ENCODE measurements at regions not wholly inside any gene's neighbourhood (a gene's known extent, or its start where the extent isn't known, plus 50 kb on each side); places are given as distances from the start of the nearest gene placed in this dataset.
"Not testable (repeated sequence)": the region's sequence is repeated elsewhere in the genome, so short reads cannot be mapped to it uniquely, and the experiment has no call there.

DNA sequence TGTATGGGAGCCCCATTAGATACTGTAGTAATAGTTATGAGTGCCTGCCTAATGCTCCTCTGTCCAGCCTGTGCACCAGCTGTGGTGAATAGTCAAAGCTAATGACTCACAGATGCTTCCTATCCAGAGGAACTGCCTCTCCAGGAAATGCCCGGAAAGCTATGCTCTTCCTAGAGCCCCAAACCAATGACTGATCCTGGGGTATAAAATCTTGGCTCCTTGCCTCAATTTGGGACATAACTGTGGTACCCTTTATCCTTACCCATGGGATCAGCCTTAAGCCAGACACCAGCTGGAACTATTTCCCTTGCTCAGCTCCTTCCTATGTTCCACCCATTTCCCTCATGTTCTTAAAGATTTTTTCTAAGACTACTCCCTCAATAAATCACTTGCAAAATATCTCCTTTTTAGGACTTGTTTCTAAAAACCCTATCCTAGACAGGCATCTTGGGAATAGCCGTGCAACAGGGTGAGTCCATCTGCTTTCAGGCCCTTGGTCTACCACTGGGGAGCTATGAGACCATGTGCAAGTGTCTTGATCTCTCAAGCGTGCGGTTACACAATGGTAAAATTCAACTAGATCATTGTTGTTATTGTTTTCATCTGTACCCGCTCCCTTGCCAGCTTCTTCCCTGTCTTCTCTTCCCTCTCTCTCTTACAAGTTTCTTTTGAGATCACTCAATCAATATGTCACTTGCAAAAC, 283.7 kb downstream of the BTBD3 start:
- no peak for DNase-seq (ENCODE audit: low read depth in 3 of 3)

DNA sequence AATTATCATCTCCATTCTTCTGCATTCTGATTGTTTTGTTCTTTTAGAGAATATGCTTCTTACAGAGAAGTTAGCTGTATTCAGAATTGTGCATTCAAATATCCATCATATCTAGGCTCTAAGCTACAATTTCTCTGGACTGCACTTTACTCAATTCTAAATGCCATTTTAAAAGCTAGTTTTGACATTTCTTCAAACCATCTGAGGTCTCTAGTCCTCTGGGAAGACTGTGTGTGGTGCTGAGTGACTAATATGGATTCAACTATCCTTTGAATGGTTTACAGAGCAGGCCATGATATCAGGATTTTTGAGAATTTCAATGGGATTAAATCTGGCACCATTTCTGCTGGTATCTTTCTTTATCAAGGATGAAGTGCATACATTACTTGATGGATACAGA, 285.7 kb downstream of the BTBD3 start:
- DNase-seq (ENCODE audit: low read depth in 3 of 3), result no peak

DNA sequence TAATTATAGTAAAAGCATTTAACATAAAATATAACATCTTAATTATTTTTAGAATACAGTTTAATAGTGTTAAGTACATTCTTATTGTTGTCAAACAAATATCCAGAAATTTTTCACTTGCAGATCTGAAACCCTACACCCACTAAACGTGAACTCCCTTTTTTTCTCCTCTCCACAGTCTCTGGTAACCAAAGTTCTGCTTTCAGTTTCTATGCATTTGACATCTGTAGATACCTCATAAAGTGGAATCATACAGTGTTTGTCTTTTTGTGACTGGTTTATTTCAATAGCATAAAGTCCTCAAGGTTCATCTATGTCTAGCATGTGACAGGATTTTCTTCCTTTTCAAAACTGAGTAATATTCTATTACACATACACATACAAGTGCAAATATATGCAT, 286.3 kb downstream of the BTBD3 start:
- DNase-seq (ENCODE audit: low read depth in 3 of 3), result no peak

DNA sequence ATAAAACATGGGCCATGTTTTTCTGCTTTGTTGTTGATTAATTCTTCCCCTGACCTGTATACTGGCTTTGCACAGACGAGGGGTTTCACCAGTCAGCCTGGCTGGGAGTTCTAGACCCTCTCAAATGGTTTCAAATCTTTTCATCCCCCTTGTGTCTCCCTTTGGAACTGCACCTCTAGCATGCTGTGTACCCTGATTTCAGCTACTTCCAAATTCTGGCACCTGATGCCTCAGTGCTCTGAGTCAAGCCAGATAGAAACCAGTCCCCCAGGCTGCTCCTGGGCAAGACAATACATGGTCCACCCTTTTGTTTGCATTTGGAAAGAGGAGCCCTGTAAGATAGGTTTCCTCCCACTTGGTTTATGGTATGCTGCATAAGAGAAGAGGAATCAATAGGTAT, 290.2 kb downstream of the BTBD3 start:
- DNase-seq (ENCODE audit: low read depth in 3 of 3), result no peak

DNA sequence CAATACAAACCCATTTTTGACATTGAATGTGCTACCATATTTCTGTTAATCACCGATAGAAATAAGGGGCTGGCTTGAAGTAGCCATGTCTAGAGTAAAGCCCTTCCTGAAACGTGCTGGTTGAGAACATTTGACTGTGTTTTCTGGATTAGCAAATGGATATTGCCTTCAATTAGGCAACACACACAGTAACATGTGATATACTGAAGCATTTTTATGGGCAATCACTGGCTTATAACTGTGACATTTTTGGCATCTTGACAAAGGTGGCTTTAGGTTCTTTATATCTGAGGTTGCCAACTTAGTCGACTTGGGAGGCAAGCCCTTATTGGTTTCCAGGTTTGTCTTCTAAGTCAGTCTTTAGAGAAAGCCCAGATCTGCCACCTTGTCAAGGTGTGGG, 292.9 kb downstream of the BTBD3 start:
- DNase-seq (ENCODE audit: low read depth in 3 of 3), result no peak

DNA sequence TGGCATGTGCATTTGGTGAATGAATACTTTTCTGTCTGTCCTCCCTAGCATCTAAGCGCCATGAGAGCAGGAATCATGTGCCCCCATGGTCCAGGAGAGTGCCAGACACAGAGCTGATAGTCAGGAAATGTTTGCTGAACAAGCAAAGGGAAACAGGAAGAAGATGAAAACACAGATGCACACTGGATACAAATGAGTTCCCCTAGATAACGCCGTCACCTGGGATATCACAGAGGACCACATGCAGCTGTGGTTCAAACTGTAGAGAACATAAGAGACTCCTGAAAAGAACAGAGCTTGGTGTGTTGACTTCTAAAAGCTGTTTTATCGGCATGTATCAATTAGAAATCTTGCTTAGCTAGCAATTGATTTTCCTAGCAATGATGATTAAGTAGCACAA, 293.7 kb downstream of the BTBD3 start:
- DNase-seq (ENCODE audit: low read depth in 3 of 3), result no peak

DNA sequence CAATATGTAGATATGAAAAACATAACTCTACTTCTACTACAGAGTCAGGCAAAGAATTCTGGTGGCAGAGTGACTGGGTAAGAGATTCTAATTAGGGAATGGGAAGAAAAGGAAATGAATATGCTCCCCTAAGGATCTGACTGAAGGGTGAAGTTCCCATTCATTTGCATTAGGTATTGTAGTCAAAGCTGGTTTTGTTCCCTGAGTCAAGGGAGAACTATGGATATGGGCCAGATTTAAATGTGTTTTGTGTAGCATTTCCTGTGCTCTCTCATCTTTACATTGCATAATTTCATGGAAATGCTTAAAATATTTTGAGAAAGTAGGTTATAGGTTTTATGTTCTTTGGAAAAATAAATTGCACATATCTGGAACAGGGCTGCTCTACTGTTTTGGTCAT, 299.7 kb downstream of the BTBD3 start:
- no peak for DNase-seq (ENCODE audit: low read depth in 3 of 3)

DNA sequence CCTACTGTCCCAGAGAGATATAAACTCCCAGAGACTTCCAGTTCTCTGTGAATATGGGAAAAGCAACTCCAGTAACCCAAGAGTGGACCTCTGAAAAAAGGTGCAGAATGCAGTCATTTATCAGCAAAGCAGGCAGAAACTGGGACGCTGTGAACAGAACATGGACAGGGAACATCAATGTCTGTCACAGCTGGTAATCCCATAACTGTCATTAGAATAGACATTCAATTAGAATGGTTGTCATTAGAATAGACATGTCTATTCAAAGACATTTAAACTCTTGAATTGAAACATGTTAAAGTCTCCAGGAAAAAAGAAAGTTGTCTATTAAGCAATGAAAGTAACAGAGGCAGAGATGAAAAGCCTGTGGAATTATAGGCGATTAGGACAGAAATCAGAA, 302.1 kb downstream of the BTBD3 start:
- no peak for DNase-seq (ENCODE audit: low read depth in 3 of 3)

DNA sequence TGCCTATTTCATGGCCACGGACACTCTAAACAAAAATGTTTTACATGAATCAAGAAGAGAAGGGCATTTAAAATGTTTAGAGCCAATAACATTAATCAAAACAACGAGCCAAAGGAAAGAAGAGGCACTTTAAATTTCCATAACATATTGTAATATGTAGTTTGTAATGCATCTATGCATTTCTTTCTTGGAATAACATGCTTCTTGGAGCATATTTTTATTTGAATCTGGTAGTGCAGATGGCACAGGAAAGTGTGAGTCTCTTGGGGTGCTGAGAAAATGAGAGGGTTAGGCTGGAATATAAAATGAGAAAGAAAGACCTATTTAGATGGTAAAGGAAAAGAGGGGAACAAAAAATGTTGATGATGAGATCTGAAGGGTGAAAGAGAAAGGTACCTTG, 305.4 kb downstream of the BTBD3 start:
- DNase-seq (ENCODE audit: low read depth in 3 of 3), result no peak

DNA sequence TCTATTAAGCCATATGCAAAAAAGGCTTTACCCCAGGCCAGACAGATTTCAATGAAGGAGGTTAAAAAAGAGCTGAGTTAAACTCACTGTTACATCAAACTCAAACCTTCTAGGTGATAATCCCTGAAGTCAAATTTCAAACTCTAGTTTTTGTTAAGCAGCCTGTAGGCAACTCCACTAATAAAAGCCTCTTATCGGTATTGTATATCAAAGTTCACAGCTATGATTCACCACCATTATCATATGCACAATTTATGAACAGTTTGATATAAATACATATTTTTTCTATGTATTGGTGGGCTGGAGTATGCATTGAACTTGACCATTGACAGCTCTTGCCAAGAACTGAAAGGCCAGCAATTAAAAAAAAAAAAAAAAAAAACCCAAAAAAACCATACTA, 308.2 kb downstream of the BTBD3 start:
- no peak for DNase-seq (ENCODE audit: low read depth in 3 of 3)

DNA sequence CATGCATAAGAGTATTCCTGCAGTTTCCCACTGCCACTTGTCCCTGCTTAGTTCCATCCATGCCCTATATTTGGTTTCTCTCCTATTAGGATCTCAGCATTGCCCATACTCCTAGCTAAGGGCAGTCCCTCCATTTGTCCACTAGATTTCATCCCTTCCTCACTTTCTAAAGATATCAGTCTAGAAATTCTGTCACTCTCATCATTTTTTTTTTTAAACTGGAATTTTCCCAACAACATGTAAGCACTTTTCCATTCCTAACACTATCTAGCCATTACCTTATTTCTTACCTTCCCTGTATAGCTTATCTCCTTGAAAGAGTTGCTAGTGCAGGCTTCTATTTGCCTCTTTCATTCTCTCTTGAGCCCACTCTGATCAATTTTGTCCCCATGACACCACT, 312.2 kb downstream of the BTBD3 start:
- no peak for DNase-seq (ENCODE audit: low read depth in 3 of 3)

DNA sequence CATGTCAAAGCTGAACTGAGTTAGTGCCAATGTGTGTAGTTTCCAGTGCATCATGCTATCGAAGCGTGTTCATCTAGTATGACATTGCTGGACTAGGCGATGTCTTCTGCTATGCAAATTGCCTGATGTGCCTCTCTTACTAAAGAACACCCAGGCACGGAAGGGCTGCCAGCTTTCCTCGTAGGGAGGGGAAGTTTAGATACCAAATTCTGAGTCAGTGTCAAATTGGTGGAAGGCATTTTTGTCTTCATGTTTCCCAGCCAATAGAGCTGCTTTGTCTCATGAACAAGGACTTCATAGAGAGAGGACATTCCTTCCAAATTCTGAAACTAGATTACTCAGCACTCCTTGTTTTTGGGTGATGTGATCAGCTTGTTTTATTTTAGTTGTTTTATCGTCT, 320.1 kb downstream of the BTBD3 start:
- DNase-seq (ENCODE audit: low read depth in 3 of 3), result no peak

DNA sequence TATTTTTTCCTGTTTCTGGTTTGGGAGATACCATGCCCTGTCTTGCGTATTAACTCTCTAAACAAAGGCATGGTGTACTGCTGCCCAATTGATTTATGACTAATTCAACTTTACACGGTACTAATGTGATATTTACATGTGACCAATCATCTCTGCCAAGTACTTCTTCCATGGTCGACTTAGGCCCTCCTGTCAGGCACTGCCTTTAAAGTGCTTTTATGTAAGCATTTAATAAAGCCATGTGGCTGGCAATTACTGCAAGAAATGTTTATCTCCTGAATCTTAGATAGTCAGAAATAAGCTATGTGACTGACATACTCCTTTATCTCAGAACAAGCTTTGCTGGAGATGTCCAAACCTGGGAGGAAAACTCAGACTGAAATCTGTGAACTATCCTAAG, 323.4 kb downstream of the BTBD3 start:
- DNase-seq (ENCODE audit: low read depth in 3 of 3), result no peak

DNA sequence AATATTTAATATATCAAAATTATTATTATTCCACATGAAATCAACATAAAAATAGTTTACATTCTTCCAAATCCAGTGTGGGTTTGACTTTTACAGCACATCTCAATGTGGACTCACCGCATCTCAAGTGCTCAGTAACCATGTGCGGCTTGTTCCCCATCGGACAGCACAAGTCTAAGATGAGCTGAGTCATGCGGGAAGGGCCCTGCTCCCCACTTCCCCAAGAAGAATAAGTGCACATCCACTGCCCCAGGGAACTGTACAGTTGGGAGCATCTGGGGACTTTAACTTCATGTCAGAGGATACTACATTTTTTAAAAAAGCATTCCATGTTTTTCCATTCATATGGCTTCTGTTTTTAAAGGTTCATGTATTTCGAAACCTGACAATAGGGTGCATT, 325.6 kb downstream of the BTBD3 start:
- no peak for DNase-seq (ENCODE audit: low read depth in 3 of 3)

DNA sequence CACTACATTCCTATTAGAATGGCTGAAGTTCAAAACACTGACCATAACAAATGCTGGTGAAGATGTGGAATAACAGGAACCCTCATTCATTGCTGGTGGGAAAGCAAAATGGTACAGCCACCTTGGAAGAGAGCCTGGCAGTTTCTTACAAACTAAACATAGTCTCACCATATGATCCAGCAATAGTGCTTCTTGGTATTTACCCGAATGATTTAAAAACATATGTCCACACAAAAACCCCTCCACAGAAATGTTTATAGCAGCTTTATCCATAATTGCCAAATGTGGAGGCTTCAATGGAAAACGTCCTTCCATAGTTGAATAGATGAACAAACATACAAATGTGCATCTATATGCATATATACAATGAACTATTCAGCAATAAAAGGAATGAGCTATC, 330.8 kb downstream of the BTBD3 start:
- DNase-seq (ENCODE audit: low read depth in 3 of 3), result no peak

DNA sequence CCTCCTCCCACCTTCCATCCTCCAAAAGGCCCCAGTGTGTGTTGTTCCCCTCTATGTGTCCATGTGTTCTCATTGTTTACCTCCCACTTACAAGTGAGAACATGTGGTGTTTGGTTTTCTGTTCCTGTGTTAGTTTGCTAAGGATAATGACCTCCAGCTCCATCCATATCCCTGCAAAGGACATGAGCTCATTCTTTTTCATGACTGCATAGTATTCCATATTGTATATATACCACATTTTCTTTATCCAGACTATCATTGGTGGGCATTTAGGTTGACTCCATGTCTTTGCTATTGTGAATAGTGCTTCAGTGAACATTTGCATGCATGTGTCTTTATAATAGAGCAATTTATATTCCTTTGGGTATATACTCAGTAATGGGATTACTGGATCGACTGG, 333.0 kb downstream of the BTBD3 start:
- not testable (repeated sequence) for DNase-seq (ENCODE audit: low read depth in 3 of 3)

DNA sequence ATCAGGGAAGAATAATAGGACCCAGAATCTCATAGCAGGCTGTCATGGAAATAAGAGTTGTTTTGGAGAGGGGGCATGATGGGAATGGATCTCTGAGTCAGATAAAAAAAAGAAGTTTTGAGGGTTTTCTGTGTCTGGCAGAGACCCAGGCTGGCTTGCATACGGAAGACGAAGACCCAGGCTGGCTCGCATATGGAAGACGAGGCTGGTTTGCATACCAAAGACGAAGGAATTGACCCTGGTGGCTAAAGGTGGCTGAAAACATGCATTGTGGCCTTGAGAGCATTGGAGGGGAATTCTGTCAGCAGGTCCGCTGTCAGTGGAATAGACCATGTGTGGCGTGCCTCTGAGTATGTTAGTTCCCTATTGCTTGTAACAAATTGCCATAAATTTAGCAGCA, 335.1 kb downstream of the BTBD3 start:
- DNase-seq (ENCODE audit: low read depth in 3 of 3), result no peak

DNA sequence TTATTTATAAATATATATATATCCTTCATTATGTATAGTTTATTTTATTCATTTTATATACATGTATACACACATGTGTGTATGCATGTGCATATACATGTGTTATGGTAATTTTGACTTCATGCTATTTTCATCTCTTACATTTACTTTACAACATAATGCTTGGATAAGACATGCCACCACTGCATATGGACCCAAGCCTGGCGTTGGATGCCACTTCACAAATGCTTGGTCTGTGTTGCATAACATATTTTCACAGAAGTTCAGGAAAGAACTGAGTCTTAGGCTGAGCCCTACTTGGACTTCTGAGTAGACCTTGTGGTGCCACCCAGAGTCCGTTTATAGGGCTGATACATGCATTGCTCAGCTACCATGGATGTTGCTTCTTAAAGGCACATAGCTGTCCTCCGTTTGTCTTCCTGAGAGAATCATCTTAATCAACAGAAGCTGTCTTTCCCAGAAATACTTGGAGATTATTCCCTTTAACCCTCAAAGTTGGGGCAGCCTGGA, 337.8 kb downstream of the BTBD3 start:
- no peak for DNase-seq (ENCODE audit: low read depth in 3 of 3)

DNA sequence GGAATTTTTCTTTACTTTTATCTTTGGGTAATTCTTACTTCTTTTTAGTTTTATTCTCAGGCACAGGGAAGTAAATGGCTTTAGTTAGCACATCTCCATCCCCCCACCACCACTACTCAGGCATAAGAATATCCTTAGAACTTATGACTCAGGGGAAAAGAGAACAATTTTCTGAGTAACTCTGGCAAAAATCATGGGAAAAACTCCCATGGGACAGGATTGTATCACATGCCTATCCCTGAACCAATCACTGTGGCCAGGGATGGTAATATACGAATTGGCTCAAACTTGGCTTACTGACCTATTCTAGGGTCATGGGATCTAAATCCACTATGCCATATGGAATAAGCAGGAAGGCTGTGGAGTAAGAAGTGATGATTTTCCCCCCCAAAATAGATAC, 339.1 kb downstream of the BTBD3 start:
- DNase-seq (ENCODE audit: low read depth in 3 of 3), result no peak

DNA sequence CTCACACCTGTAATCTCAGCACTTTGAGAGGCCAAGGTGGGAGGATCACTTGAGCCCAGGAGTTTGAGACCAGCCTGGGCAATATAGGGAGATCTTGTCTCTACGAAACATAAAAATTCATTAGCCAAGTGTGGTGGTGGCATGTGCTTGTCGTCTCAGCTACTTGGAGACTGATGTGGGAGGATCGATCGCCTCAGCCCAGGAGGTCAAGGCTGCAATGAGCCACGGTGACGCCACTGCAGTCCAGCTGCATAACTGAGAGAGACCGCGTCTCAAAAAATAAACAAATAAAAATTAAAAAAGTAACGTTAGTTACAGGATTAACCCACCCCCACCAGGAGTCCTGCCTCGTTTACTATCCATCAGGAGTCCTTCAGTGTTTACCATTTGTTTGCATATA, 345.1 kb downstream of the BTBD3 start:
- no peak for DNase-seq (ENCODE audit: low read depth in 3 of 3)

DNA sequence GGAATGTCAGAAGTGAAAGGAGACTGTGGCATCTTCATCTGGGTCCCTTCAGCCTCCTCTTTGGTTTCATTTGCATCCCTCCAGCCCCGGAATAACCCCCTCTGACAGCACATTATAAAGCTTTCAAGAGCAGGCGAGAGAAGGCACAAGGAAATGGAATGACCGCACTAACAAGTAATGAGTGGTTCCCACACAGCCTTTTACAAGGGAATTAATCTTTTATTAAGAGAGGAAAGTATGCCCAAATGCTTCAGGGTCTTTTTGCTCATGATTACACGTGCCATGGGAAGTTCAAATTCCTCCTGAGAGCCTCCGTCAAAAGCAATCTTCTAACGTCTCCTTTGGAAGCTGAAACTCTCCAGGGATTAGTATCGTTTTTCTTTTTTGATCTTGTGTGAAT, 347.0 kb downstream of the BTBD3 start:
- no peak for DNase-seq (ENCODE audit: low read depth in 3 of 3)

DNA sequence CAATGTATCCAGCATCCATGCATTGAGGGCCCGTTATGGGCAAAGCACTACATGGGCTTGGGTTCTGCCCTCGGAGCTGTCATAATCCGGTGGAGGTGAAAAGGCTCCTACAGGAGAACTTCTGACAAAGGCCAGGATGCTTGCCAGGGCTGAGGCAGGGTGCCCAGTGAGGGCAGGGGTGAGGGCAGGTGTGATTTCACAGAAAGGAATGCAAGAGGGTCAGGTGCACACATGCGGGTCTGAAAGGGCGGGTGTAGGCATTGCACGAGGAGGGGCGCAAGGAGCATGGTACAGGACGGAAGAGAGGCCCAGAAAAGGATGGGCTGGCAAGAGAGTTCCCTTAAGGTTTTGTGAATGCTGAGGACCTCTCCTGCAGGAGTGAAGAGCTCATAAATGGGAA, 348.0 kb downstream of the BTBD3 start:
- DNase-seq (ENCODE audit: low read depth in 3 of 3), result no peak

DNA sequence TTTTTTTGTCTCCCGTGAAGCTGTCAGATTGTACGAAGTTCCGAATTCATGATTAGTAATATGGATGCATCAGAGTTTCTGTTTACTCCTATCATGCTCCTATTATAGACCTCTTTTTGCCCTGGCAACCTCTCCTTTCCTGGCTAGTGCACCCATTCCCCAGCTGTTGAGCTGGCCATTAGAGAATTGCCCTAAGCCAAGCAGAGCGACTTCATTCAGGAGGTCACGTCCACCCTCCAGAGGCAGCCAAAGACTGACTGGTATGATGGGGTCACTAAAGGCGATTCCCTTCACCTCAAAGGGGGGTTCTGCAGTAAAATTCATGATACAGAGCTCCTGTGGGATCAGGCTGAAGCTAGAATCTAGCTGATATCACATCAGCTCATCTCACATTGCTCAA, 351.9 kb downstream of the BTBD3 start:
- no peak for DNase-seq (ENCODE audit: low read depth in 3 of 3)

DNA sequence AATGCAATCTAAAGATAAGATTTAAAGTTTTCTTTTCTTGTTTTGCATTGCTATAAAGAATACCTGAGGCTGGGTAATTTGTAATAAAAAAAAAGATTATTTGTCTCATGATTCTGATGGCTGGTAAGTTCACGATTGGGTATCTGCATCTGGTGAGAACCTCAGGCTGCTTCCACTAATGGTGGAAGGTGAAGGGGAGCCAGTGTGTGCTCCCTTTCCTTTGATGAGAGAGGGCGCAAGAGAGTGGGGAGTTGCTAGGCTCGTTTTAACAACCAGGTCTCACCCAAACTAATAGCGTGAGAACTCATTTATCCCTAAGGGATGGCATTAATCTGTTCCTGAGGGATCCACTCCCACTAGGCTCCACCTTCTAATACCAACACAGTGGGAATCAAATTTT, 353.2 kb downstream of the BTBD3 start:
- no peak for DNase-seq (ENCODE audit: low read depth in 3 of 3)

All from stimulated activated CD4-positive, alpha-beta T cell treated with anti-CD3 and anti-CD28 coated beads, TNF-alpha, amount 100 ng/mL, for 24 hours (primary cell).